ENCODE measurements at regions not wholly inside any gene's neighbourhood (a gene's known extent, or its start where the extent isn't known, plus 50 kb on each side); places are given as distances from the start of the nearest gene placed in this dataset.

DNA sequence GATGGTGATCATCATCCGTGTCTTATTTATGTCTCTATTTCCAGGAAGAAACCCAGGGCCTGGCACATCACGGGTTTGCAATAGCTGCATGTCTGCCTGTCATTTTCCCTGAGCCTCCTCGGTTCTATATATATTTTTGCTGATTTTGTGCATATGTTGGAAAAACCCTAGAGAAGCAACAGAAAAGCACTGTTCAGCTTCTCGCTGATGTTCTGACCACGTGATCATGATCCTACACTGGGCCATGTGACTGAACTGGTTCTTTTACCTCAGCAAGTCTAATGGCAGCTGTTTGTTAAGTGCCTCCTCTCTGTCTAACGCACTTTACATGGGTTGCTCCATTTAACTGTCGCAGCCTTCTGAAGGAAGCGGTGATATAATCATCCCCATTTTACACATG is 71.3 kb downstream of the CMPK2 start:
- TF ChIP-seq, protein P1, sequence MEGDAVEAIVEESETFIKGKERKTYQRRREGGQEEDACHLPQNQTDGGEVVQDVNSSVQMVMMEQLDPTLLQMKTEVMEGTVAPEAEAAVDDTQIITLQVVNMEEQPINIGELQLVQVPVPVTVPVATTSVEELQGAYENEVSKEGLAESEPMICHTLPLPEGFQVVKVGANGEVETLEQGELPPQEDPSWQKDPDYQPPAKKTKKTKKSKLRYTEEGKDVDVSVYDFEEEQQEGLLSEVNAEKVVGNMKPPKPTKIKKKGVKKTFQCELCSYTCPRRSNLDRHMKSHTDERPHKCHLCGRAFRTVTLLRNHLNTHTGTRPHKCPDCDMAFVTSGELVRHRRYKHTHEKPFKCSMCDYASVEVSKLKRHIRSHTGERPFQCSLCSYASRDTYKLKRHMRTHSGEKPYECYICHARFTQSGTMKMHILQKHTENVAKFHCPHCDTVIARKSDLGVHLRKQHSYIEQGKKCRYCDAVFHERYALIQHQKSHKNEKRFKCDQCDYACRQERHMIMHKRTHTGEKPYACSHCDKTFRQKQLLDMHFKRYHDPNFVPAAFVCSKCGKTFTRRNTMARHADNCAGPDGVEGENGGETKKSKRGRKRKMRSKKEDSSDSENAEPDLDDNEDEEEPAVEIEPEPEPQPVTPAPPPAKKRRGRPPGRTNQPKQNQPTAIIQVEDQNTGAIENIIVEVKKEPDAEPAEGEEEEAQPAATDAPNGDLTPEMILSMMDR (IDR thresholded peaks at IDR 0.05) = no peak
- no peak for TF ChIP-seq POLR2A (IDR thresholded peaks at IDR 0.05)

All from esophagus squamous epithelium (tissue), 4 donors.